Esophagus squamous epithelium (tissue), 5 donors: ENCODE measurements at regions not wholly inside any gene's neighbourhood (a gene's known extent, or its start where the extent isn't known, plus 50 kb on each side); places are given as distances from the start of the nearest gene placed in this dataset.

Experiments used
- DNase-seq: peaks from one replicate; lab custom pipeline; 2025; lab: John Stamatoyannopoulos, UW
- H3K27ac ChIP-seq, 4 donors: fragments of 200-600 bp; sonication (generic); one replicate each; pipeline ENCODE4 v1.5.1; 2016 to 2019; ENCODE audit warnings: mild to moderate bottlenecking in 1 of 4
- H3K27me3 ChIP-seq, 4 donors: fragments of 200-600 bp; sonication (generic); 1 replicate in 3 of 4; 2 replicates in 1 of 4; pipeline versions ENCODE4 v1.5.1 to v1.6.0; 2017 to 2021; ENCODE audit warnings: antibody characterized with exemption in 1 of 4
- H3K36me3 ChIP-seq, 3 donors: fragments of 200-600 bp; sonication (generic); one replicate each; pipeline ENCODE4 v1.5.1; 2016 to 2019
- H3K4me1 ChIP-seq, 3 donors: fragments of 200-600 bp; sonication (generic); one replicate each; pipeline ENCODE4 v1.5.1; 2017 to 2019
- H3K4me3 ChIP-seq, 4 donors: fragments of 200-600 bp; sonication (generic); 1 replicate in 3 of 4; 2 replicates in 1 of 4; pipeline ENCODE4 v1.5.1; 2016 to 2019; ENCODE audit warnings: mild to moderate bottlenecking in 2 of 4, moderate library complexity in 1 of 4
- H3K9me3 ChIP-seq, 3 donors: fragments of 200-600 bp; sonication (generic); one replicate each; pipeline ENCODE4 v1.5.1; 2016 to 2019
- CTCF ChIP-seq, 6 experiments: fragments of 450-650 bp in 4 of 6; fragments of 200-600 bp in 2 of 6; sonication (generic) in 2 of 6; IDR thresholded peaks; one replicate each; pipeline ENCODE4 v1.5.1; 2016 to 2019; ENCODE audit warnings: antibody characterized with exemption in 6 of 6, mild to moderate bottlenecking in 4 of 6, moderate library complexity in 4 of 6
- POLR2A ChIP-seq, 4 donors: fragments of 450-650 bp; IDR thresholded peaks; one replicate each; pipeline ENCODE4 v1.6.1; 2017; ENCODE audit warnings: antibody characterized with exemption in 4 of 4, mild to moderate bottlenecking in 4 of 4, moderate library complexity in 3 of 4
- WGBS, 2 donors: methylation state at CpG; one replicate each; pipeline ENCODE4 v1.1.5; 2018; 5-methylcytosine and 5-hydroxymethylcytosine counted together
- intact Hi-C: fragments of 100-400 bp; cut with DNase I; formaldehyde crosslinking; loops from one replicate; pipeline ENCODE4 v1.15.0; 2022
- donor health status: DM: yes; HTN: yes; CAD: no.

GRCh38 chr1:34663031-34663430, 91.8 kb upstream of the GJB5 start:
- intact Hi-C loops = no loop called here
- H3K4me1 ChIP-seq = no peaks in the 10 kb centered on the region

GRCh38 chr1:34668063-34668462, 86.8 kb upstream of the GJB5 start:
- no peaks in the 10 kb centered on the region for H3K36me3 ChIP-seq
- no peaks in the 10 kb centered on the region for H3K4me1 ChIP-seq
- TF ChIP-seq CTCF (IDR thresholded peaks at IDR 0.05) (no peak), POLR2A (IDR thresholded peaks at IDR 0.05) (no peak)
- H3K27ac ChIP-seq = no peak overlapping the region
- H3K4me3 ChIP-seq = no peak overlapping the region
- 78 to 85% methylated on average over 3 of the region's 3 CpGs for WGBS, 2 donors
- no peak for DNase-seq
- intact Hi-C loops = no loop called here
- peaks cover 0 to 25% (median 0%) of the 10 kb centered on the region in 4 donors for H3K27me3 ChIP-seq
- H3K9me3 ChIP-seq = no peaks in the 10 kb centered on the region

More at GRCh38 chr1:34663031-34663430, 91.8 kb upstream of the GJB5 start:
- no peak overlapping the region for H3K4me3 ChIP-seq
- H3K36me3 ChIP-seq = no peaks in the 10 kb centered on the region
- H3K9me3 ChIP-seq = no peaks in the 10 kb centered on the region
- H3K27me3 ChIP-seq = peaks cover 0 to 24% (median 0%) of the 10 kb centered on the region in 4 donors
- H3K27ac ChIP-seq = no peak overlapping the region
- no peak for DNase-seq
- TF ChIP-seq CTCF (IDR thresholded peaks at IDR 0.05) (no peak), POLR2A (IDR thresholded peaks at IDR 0.05) (no peak)

GRCh38 chr1:34670982-34671381, 83.9 kb upstream of the GJB5 start:
- H3K9me3 ChIP-seq = no peaks in the 10 kb centered on the region
- H3K36me3 ChIP-seq = no peaks in the 10 kb centered on the region
- no peak for DNase-seq
- TF ChIP-seq POLR2A (IDR thresholded peaks at IDR 0.05) (no peak), CTCF (IDR thresholded peaks at IDR 0.05) (no peak)
- H3K27ac ChIP-seq = no peak overlapping the region
- intact Hi-C loops = no loop called here
- 32 to 34% methylated on average over 4 to 5 of the region's 7 CpGs for WGBS, 2 donors
- H3K4me1 ChIP-seq = no peaks in the 10 kb centered on the region
- H3K4me3 ChIP-seq = no peak overlapping the region
- H3K27me3 ChIP-seq = peaks cover 0 to 29% (median 0%) of the 10 kb centered on the region in 4 donors

- H3K36me3 ChIP-seq = no peaks in the 10 kb centered on the region
- no peaks in the 10 kb centered on the region for H3K9me3 ChIP-seq
- no peak overlapping the region for H3K4me3 ChIP-seq
- H3K27ac ChIP-seq = no peak overlapping the region
- peaks cover 0 to 32% (median 0%) of the 10 kb centered on the region in 4 donors for H3K27me3 ChIP-seq
- H3K4me1 ChIP-seq = no peaks in the 10 kb centered on the region
- TF ChIP-seq CTCF (IDR thresholded peaks at IDR 0.05) (no peak), POLR2A (IDR thresholded peaks at IDR 0.05) (no peak)
- intact Hi-C loops = no loop called here
- no peak for DNase-seq
Measured at GRCh38 chr1:34671887-34672286, 83.0 kb upstream of the GJB5 start.

GRCh38 chr1:34681480-34682451, 73.1 kb upstream of the GJB5 start:
- no peak overlapping the region for H3K27ac ChIP-seq
- intact Hi-C loops = no loop called here
- H3K4me1 ChIP-seq = peaks cover 0 to 5% (median 3%) of the 10 kb centered on the region in 3 donors
- TF ChIP-seq POLR2A (IDR thresholded peaks at IDR 0.05) (no peak), CTCF (IDR thresholded peaks at IDR 0.05) (peak; percentile 19 to 78 (median 70))
- 40 to 51% methylated on average over 2 of the region's 2 CpGs for WGBS, 2 donors
- H3K4me3 ChIP-seq = no peak overlapping the region
- peaks cover 0 to 32% (median 0%) of the 10 kb centered on the region in 4 donors for H3K27me3 ChIP-seq
- no peaks in the 10 kb centered on the region for H3K36me3 ChIP-seq
- DNase-seq = no peak
- H3K9me3 ChIP-seq = no peaks in the 10 kb centered on the region
